Left lung (tissue), 4 donors: ENCODE measurements at regions not wholly inside any gene's neighbourhood (a gene's known extent, or its start where the extent isn't known, plus 50 kb on each side); places are given as distances from the start of the nearest gene placed in this dataset.

Experiments
- ATAC-seq: fragments of 200-7000 bp; cut with Tn5 transposase; one replicate; pipeline ENCODE4 v1.9.1; 2020; ENCODE audit warnings: moderate library complexity
- DNase-seq, 4 donors: peaks; one replicate each; pipeline ENCODE4 v3.0.0-alpha.2; 2013 to 2020
- H3K27ac ChIP-seq, 2 donors: fragments of 200-600 bp; sonication (generic) in 1 of 2; one replicate each; pipeline versions ENCODE4 v1.5.0 to v1.8.0; 2020 to 2021
- H3K27me3 ChIP-seq, 2 donors: fragments of 200-600 bp; sonication (generic) in 1 of 2; one replicate each; pipeline versions ENCODE4 v1.5.0 to v1.8.0; 2020 to 2021
- H3K36me3 ChIP-seq, 2 donors: fragments of 200-600 bp; sonication (generic) in 1 of 2; one replicate each; pipeline versions ENCODE4 v1.5.0 to v1.8.0; 2020 to 2021
- H3K4me1 ChIP-seq, 2 donors: fragments of 200-600 bp; one replicate each; pipeline ENCODE4 v1.8.0; 2021
- H3K4me3 ChIP-seq, 2 donors: fragments of 200-600 bp; sonication (generic) in 1 of 2; one replicate each; pipeline versions ENCODE4 v1.5.0 to v1.8.0; 2020 to 2021; ENCODE audit warnings: mild to moderate bottlenecking in 1 of 2
- H3K9me3 ChIP-seq, 2 donors: fragments of 200-600 bp; sonication (generic) in 1 of 2; one replicate each; pipeline versions ENCODE4 v1.5.0 to v1.8.0; 2020 to 2021
- CTCF ChIP-seq, 2 donors: fragments of 200-600 bp; sonication (generic) in 1 of 2; IDR thresholded peaks; one replicate each; pipeline versions ENCODE4 v1.5.0 to v1.8.0; 2021; ENCODE audit warnings: antibody characterized with exemption in 2 of 2
- intact Hi-C, 2 donors: fragments of 100-400 bp; cut with DNase I; formaldehyde crosslinking; loops; one replicate each; pipeline versions ENCODE4 v1.11.2 to v1.14.2; 2022
- donor health status: DM: no; HTN: yes; CAD: no.
- donor health status: DM: no; HTN: no; CAD: no.

GRCh38 chr12:59393506-59393905 is 202.3 kb upstream of the SLC16A7 start:
- no peaks in the 10 kb centered on the region for H3K9me3 ChIP-seq
- H3K27me3 ChIP-seq, result no peaks in the 10 kb centered on the region
- no peak overlapping the region for H3K27ac ChIP-seq
- DNase-seq, result no peak
- ATAC-seq, result no peak
- H3K36me3 ChIP-seq, result no peaks in the 10 kb centered on the region
- intact Hi-C loops, result no loop called here
- no peaks in the 10 kb centered on the region for H3K4me1 ChIP-seq
- no peak for TF ChIP-seq CTCF (IDR thresholded peaks at IDR 0.05)
- H3K4me3 ChIP-seq, result no peak overlapping the region

- DNase-seq (peak in 1 of 4 donors; percentile 35), ATAC-seq (no peak)
- no peaks in the 10 kb centered on the region for H3K4me1 ChIP-seq
- TF ChIP-seq CTCF (IDR thresholded peaks at IDR 0.05), result no peak
- no peaks in the 10 kb centered on the region for H3K36me3 ChIP-seq
- H3K27me3 ChIP-seq, result no peaks in the 10 kb centered on the region
- no peak overlapping the region for H3K27ac ChIP-seq
- H3K4me3 ChIP-seq, result no peak overlapping the region
- intact Hi-C loops, result no loop called here
- no peaks in the 10 kb centered on the region for H3K9me3 ChIP-seq
Measured at GRCh38 chr12:59389968-59390576, 205.8 kb upstream of the SLC16A7 start.

- intact Hi-C loops, result no loop called here
- Histone ChIP-seq H3K4me3 (no peak overlapping the region), H3K9me3 (no peaks in the 10 kb centered on the region), H3K4me1 (no peaks in the 10 kb centered on the region), H3K36me3 (no peaks in the 10 kb centered on the region), H3K27ac (no peak overlapping the region), H3K27me3 (no peaks in the 10 kb centered on the region)
- no peak for TF ChIP-seq CTCF (IDR thresholded peaks at IDR 0.05)
- no peak for ATAC-seq
- DNase-seq, result no peak
Measured at GRCh38 chr12:59388694-59389093, 207.1 kb upstream of the SLC16A7 start.

GRCh38 chr12:59388176-59388575 is 207.7 kb upstream of the SLC16A7 start:
- no peak for DNase-seq
- intact Hi-C loops, result no loop called here
- Histone ChIP-seq H3K4me1 (peaks cover 0 to 4% of the 10 kb centered on the region in 2 donors), H3K27ac (no peak overlapping the region), H3K4me3 (no peak overlapping the region), H3K27me3 (no peaks in the 10 kb centered on the region), H3K36me3 (no peaks in the 10 kb centered on the region), H3K9me3 (no peaks in the 10 kb centered on the region)
- TF ChIP-seq CTCF (IDR thresholded peaks at IDR 0.05), result no peak
- no peak for ATAC-seq

GRCh38 chr12:59386236-59386635 is 209.6 kb upstream of the SLC16A7 start:
- ATAC-seq (no peak), DNase-seq (peak in 1 of 4 donors; percentile 18)
- Histone ChIP-seq H3K27ac (no peak overlapping the region), H3K36me3 (no peaks in the 10 kb centered on the region), H3K27me3 (no peaks in the 10 kb centered on the region), H3K4me3 (no peak overlapping the region), H3K9me3 (no peaks in the 10 kb centered on the region), H3K4me1 (peaks cover 0 to 4% of the 10 kb centered on the region in 2 donors)
- TF ChIP-seq CTCF (IDR thresholded peaks at IDR 0.05), result no peak
- intact Hi-C loops, result no loop called here
